AG08396 (cell line): ENCODE measurements at regions not wholly inside any gene's neighbourhood (a gene's known extent, or its start where the extent isn't known, plus 50 kb on each side); places are given as distances from the start of the nearest gene placed in this dataset.
"Not testable (repeated sequence)": the region's sequence is repeated elsewhere in the genome, so short reads cannot be mapped to it uniquely, and the experiment has no call there.

Experiments used
- DNase-seq: peaks from one replicate; pipeline ENCODE4 v3.0.0; 2012; ENCODE audit warnings: low spot score, mixed read lengths

DNA sequence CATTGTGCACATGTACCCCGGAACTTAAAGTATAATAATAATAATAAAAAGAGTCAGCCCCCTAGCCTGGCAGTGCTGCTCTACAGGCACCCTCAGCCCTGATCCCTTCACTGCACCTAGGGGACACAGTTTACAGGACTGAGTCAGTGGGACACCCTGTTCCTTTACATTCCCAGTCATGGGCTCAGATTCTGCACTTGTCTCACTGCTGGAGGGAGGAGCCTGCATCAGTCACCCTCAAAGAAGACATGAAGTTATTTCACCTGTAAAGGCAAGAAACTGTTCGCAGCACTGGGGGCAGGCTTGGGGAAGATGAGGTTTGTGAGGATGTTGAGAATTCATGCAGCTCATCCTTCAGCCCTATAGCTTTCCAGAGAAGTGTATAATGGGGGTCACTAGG is 50.7 kb upstream of the VPREB1 start:
- no peak for DNase-seq

DNA sequence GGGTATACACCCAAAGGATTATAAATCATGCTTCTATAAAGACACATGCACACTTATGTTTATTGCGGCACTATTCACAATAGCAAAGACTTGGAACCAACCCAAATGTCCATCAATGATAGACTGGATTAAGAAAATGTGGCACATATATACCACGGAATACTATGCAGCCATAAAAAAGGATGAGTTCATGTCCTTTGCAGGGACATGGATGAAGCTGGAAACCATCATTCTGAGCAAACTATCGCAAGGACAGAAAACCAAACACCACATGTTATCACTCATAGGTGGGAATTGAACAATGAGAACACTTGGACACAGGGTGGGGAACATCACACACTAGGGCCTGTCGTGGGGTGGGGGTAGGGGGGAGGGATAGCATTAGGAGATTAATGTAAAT is 51.1 kb upstream of the VPREB1 start:
- not testable (repeated sequence) for DNase-seq

DNA sequence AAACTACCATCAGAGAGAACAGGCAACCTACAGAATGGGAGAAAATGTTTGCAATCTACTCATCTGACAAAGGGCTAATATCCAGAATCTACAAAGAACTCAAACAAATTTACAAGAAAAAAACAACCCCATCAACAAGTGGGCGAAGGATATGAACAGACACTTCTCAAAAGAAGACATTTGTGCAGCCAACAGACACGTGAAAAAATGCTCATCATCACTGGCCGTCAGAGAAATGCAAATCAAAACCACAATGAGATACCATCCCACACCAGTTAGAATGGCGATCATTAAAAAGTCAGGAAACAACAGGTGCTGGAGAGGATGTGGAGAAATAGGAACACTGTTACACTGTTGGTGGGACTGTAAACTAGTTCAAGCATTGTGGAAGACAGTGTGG is 51.6 kb upstream of the VPREB1 start:
- not testable (repeated sequence) for DNase-seq

DNA sequence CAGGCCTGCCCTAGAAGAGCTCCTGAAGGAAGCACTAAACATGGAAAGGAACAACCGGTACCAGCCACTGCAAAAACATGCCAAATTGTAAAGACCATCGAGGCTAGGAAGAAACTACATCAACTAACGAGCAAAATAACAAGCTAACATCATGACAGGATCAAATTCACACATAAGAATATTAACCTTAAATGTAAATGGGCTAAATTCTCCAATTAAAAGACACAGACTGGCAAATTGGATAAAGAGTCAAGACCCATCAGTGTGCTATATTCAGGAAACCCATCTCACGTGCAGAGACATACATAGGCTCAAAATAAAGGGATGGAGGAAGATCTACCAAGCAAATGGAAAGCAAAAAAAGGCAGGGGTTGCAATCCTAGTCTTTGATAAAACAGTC is 54.8 kb upstream of the VPREB1 start:
- not testable (repeated sequence) for DNase-seq

DNA sequence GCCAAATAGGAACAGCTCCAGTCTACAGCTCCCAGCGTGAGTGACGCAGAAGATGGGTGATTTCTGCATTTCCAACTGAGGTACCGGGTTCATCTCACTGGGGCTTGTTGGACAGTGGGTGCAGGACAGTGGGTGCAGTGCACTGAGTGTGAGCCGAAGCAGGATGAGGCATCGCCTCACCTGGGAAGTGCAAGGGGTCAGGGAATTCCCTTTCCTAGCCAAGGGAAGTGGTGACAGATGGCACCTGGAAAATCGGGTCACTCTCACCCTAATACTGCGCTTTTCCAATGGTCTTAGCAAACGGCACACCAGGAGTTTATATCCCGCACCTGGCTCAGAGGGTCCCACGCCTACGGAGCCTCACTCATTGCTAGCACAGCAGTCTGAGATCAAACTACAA is 56.7 kb upstream of the VPREB1 start:
- DNase-seq: not testable (repeated sequence)

DNA sequence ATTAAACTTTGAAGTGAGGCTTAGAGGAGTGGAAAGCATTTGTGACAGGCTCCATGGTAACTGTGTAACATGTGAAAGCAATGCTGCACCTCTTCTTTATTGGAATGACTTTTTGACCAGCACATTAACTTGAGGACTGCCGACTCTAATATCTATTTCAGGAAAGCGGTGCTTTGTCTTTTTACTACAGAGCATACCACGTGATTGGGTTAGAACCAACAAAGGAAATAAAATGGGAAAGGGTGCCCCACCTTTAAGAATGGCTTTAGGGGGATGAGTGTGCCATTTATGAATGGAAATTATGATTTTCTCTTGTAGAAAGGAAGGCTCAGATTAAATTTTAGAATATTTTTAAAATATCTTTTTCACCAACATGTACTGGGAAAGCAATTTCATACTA is 57.3 kb upstream of the VPREB1 start:
- no peak for DNase-seq

DNA sequence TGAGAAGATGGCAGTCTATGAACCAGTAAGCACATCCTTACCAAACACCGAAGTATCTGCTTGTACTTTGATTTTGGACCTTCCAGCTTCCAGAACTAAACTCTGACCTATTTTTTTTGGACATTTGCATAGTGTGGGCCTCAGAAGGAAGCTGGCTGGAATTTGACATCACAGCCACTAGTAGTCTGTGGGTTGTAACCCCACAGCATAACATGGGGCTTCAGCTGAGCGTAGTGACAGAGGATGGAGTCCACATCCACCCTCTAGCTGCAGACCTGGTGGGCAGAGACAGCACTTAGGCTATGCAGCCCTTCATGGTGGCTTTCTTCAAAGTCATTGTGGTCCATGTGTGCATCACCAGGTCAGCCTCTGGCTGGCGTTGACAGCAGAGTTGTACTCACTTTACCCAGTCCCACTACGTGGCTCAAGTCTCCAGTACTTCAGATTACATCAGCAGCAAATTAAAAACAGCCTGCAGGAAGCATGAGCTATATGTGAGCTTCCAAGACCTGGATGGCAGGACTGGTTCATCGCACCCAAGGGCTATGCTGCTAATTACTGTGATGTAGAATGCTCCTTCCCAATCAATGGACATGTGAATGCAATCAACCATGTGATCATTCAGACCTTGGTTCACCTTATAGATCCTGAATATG is 58.6 kb upstream of the VPREB1 start:
- DNase-seq: no peak

DNA sequence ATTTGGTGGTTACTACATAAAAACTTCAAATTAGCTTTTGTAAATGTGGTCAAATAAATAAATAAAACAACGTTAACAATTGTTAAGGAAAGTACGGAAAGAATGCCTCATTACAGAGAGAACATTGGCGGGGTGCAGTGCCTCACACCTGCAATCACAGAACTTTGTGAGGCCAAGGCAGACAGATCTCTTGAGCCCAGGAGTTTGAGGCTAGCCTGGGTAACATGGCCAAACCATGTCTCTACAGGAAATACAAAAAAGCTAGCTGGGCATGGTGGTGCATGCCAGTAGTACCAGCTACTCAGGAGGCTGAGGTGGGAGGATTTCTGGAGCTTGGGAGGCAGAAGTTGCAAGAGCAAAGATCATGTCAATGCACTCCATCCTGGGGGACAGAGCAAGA is 59.4 kb upstream of the VPREB1 start:
- no peak for DNase-seq

DNA sequence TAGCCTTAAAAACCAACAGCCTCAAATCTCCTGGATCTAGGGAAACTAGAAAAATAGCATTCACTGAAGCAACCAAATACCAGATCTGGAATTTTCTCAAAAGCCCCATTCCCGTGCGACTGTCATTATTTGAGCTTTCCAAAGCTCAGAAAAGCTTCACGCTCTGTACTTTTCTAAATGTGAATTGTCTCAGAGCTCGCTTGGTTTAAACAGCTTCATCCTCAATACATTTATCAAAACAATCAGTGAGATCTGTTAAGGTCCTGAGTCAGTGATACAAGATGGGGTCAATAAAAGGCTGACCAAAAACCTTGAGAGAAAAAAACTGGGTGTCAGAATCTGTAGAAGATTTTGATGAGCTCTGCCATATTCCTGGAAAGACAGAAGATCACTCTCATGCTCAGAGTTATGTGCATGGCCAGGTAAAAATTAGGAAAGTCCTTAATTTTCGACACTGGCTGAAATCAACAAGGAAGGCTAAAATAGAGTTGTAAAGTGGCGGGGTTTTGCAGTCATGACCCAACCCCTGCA is 60.2 kb upstream of the VPREB1 start:
- no peak for DNase-seq

DNA sequence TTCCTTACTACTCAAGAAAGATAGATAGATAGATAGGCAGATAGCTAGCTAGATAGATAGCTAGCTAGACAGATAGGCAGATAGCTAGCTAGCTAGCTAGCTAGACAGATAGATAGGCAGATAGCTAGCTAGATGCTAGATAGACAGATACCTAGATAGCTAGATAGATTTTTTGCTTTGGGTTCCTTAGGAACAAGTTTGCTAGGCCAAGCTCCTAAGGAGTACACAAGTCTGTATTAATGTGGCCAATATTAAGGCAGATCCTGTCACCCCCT is 61.7 kb upstream of the VPREB1 start:
- DNase-seq: no peak

DNA sequence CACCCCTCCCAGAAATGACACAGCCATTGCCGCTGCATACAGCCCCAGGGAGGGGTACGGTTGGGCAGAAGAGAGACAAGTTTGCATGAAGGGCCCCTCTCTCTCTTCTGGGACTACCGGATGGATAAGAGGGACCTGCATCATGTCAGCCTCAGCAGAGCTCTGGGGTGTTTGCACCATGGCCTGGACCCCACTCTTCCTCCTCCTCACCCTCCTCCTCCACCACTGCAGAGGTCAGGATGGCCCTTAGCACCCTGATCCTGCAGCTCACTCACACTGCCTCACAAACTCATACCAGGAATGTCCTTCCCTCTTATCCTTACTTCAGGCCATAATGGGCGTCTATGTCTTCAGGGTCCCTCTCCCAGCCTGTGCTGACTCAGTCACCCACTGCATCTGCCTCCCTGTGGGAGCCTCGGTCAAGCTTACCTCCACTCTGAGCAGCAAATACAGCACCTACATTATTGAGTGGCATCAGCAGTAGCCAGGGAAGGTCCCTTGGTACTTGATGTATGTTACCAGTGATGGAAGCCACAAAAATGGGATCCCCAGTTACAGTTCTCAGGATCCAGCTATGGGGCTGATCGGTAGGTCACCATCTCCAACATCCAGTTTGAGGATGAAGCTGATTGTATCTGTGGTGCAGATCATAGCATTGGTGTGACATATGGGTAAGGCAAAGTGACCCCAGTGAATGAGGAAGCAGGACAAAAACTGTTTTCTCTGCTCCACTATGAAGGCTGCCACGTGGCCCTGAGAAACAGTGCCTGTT is 62.2 kb upstream of the VPREB1 start:
- no peak for DNase-seq

DNA sequence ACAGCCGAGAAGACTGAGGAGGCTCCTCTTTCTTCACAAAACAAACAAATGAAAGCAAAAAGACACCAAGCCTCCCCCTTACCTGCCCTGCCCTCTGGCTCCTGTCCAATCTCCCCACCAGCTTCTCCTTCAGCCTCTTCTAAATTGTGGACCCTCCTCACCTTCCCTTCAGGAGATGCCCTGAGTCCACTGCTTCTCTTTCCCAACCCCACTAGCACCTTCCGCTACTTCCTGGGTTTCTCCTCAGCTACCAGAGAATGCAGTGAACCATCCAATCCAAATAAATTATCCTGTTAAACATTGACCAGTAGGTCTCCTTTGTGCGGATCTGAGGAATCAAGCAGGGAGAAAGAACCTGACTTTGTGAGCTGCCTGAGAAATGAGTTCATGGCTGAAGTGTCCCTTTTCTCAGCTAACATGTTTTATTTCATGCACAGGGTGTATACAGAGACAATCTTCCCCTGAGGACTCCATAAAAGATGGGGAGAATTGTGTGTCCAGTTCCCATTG is 63.2 kb upstream of the VPREB1 start:
- DNase-seq: no peak

DNA sequence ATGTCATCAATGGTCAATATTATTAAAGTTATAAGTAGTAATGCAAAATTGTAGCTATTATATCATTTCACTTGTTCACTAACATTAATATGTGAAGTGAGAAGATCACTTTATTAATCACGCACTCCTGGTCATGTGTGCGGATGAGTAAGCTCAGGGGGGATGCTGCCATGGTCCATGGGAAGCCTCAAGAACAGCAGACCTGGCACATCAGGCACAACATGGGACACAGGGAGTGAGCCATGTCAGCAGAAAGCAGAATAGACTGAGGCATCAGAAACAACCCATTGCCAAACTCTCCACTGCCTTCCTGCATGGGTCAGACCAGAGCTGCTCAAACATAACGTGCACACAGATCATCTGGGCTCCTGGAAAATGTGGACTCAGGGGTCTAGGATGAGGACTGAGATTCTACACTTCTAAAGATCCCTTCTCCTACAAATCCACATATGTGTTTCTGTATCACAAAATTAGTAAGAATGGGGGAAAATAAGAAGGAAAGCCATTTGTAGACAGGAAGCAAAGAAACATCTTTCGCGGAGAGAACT is 63.8 kb upstream of the VPREB1 start:
- DNase-seq: no peak

DNA sequence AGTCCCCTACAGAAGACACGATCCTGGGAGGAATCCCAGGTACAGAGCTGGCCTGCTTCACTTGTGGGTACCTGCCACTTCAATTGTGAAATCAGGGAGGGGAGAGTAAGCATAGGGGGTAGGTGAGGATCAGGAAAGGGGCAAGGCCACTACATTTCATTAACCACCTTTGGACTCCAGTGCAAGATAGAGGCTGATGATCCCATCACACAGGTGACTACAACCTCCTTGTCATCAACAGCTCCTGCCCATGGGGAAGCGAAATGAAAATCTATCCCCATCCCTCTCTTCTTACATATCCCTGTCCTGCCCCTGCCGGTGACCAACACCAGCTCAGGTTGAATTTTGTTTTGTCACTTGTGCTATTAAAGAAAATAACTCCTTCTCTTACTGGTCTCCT is 64.7 kb upstream of the VPREB1 start:
- no peak for DNase-seq

DNA sequence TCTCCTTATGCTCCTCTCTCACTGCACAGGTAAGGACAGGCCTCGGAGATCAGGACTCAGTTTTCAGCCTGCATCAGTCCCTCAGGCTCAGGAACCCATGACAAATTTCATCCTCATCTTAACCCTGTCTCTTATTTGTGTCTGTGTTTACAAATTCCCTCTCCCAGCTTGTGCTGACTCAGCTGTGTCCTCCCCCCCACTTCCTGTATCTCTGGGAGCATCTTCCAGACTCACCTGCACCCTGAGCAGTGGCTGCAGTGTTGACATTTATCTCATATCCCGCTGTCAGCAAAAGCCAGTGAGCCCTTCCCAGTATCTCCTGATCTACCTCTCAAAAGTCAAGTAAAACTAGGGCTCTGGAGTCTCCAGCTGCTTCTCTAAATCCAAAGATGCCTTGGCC is 65.6 kb upstream of the VPREB1 start:
- DNase-seq: no peak

DNA sequence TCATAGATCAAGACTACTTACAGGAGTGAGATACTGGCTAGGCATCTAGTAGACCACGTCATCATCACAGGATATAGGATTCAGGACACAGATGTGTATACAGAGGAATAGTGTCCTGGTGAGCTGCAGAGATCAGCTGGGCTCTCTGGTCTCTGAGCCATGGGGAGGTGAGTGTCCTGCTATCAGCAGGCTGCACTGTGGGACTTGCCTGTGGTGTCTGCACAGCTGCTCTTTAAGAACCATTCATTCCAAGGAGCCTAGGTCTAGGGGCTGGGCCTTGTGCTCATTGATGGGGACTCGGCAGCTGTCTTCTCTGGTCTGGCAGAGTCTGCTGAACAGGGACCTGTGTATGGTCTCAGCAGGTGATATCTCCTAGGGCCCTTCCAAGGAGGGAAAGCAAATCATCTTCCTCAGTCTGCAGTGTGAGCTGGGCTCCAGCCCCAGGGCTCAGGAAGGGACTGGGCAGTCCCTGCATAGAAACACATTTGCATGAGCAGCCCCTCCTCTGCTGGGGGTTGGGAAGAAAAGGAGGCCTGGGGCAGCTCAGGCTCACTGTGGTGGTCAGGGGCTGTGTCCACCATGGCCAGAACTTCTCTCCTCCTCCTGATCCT is 66.1 kb upstream of the VPREB1 start:
- DNase-seq: no peak

DNA sequence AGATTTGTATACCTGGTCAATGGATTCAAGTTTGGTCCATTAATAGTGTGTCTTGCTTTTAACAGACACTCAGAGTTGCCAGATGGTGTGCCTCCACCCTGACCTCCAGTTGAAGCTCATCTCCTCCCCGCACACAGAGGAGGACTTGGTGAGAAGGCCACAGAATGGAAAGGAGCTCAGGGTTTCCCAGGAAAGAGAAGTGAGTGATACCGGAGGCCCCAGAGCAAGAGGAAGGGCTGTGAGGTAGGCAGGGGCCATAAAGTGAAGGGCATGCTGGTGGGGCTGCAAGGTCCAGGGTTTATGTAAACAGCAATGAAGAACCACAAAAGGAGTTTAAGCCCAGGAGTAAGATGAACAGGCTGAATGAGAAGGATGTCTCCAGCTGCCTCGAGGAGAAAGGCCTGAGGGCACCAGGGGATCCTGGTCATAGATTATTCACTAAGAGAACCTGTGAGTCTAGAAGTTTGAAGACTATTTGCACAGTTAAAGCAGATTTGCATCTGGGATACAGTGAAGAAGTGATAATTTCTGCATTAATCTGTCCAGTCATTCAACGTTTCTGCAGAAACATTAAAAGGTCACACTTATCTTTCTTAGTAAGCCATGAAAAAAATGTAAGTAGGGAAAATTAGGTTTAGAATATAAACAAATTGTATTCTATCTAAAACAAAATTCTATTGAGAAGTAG is 67.5 kb upstream of the VPREB1 start:
- DNase-seq: no peak

DNA sequence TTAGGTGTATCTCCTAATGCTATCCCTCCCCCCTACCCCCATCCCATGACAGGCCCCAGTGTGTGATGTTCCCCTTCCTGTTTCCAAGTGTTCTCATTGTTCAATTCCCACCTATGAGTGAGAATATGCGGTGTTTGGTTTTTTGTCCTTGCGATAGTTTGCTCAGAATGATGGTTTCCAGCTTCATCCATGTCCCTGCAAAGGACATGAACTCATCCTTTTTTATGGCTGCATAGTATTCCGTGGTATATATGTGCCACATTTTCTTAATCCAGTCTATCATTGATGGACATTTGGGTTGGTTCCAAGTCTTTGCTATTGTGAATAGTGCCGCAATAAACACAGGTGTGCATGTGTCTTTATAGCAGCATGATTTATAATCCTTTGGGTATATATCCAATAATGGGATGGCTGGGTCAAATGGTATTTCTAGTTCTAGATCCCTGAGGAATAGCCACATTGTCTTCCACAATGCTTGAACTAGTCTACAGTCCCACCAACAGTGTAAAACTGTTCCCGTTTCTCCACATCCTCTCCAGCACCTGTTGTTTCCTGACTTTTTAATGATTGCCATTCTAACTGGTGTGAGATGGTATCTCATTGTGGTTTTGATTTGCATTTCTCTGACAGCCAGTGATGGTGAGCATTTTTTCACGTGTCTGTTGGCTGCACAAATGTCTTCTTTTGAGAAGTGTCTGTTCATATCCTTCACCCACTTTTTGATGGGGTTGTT is 71.5 kb upstream of the VPREB1 start:
- DNase-seq: not testable (repeated sequence)

DNA sequence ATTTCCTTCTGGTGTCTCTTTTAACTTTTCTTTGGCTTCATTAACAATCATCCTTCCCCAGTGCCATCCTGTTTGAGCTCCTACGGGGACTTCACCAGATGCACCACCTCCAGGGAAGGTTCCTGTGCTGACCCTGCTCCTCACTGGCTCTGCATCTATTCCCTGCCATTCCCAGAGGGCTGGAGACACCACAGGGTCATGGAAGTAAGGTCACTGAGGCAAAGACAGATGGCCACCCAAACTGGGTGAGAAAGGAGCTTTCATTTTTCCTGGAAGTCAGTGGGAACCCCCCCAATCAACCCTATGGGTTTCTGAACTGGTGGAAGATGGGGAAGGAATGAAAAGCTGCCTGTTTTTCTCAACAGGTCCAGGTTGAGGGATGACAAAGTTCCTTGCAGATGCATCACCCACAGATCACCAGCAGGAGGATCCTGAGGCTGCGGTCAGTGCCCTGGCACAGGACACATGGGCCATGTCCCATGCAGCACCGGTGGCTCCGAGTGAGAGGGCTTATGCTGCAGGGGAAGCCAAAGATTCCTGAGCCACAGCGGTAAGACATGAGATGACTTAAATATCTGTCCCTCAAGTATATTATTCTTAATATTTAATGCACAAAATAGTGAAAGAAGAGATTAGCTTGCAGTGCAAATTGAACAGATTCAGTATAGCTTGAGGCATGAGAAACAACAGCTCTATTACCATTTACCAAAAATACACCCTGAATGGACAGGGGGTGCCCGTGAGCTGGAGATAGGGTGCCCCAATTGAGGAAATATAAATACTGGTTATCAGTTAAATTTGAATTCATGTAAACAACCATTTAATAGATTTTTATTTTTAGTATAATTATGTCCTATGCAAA is 73.0 kb upstream of the VPREB1 start:
- no peak for DNase-seq

DNA sequence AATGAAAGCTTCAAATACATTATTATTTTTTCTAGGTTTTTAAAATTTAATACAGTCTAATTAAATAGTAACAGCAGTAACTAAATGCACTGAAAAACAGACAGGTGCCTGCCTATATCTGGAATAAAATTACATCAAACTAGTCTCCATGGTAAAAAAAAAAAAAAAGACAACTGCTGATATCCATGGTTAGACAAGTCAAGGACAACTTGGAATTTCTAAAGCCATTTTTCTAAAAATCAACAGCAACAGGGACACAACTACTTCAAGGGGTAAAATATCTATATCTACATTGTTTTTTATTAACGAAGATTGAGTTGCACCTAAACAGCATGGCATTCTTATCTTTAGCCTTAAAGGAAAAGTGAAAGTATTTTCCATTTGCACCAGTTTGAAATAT is 74.7 kb upstream of the VPREB1 start:
- DNase-seq: no peak
